ENCODE measurements at regions not wholly inside any gene's neighbourhood (a gene's known extent, or its start where the extent isn't known, plus 50 kb on each side); places are given as distances from the start of the nearest gene placed in this dataset.

GRCh38 chr5:14954616-14955343 is 83.2 kb upstream of the ANKH start:
- no peak for TF ChIP-seq EZH2 (optimal IDR thresholded peaks at IDR 0.05; ENCODE audit: low read depth, low read length)
- TF ChIP-seq CTCF (IDR thresholded peaks at IDR 0.05; ENCODE audit: low read length), result no peak

Measured in MM.1S (cell line).